PC-3 (cell line): ENCODE measurements at regions not wholly inside any gene's neighbourhood (a gene's known extent, or its start where the extent isn't known, plus 50 kb on each side); places are given as distances from the start of the nearest gene placed in this dataset.
A peak's percentile ranks its signal among the peaks of the same experiment; 100 is the strongest.

Experiments used
- ATAC-seq: fragments of 200-7000 bp; cut with Tn5 transposase; 2 replicates; pipeline ENCODE4 v1.9.1; 2020; ENCODE audit warnings: mild to moderate bottlenecking, moderate library complexity
- BruUV-seq: library from RNA; stranded (reverse); fragments of 400-500 nt; replicated peaks from 2 replicates; lab custom pipeline; 2021; lab: Mats Ljungman, UMichigan
- CTCF ChIA-PET: fragments of 300-600 bp; sonication (Branson Sonifier 250); formaldehyde crosslinking; loops from one replicate; lab custom pipeline; 2022; ENCODE audit warnings: antibody characterized with exemption; lab: Charles Lee
- POLR2A ChIA-PET: fragments of 300-600 bp; sonication (Branson Sonifier 250); formaldehyde crosslinking; loops from one replicate; lab custom pipeline; 2022; ENCODE audit warnings: antibody characterized with exemption; ENCODE audit not compliant: unreplicated experiment; lab: Charles Lee
- DNase-seq: peaks from one replicate; pipeline ENCODE4 v3.0.0-alpha.2; 2015
- H2AFZ ChIP-seq: fragments of 300-600 bp; sonication (generic); 2 replicates; pipeline ENCODE4 v1.6.0; 2016; ENCODE audit warnings: antibody characterized with exemption, low read length
- H3F3A ChIP-seq: fragments of 300-600 bp; sonication (generic); one replicate; pipeline ENCODE4 v1.6.0; 2017; ENCODE audit warnings: antibody characterized with exemption, low read length, control low read depth, mild to moderate bottlenecking; ENCODE audit not compliant: unreplicated experiment
- H3K27ac ChIP-seq: fragments of 300-600 bp; sonication (generic); 2 replicates; pipeline ENCODE4 v1.5.1; 2016; ENCODE audit warnings: mild to moderate bottlenecking, low read length
- H3K27me3 ChIP-seq: fragments of 300-600 bp; sonication (generic); 2 replicates; pipeline ENCODE4 v1.6.1; 2016; ENCODE audit warnings: low read length, mixed read lengths
- H3K36me3 ChIP-seq: fragments of 300-600 bp; sonication (generic); 2 replicates; pipeline ENCODE4 v1.6.1; 2016; ENCODE audit warnings: low read depth, mixed run types, low read length, mixed read lengths
- H3K4me1 ChIP-seq: fragments of 300-600 bp; sonication (generic); 2 replicates; pipeline ENCODE4 v1.5.1; 2016; ENCODE audit warnings: low read length; ENCODE audit not compliant: insufficient read depth
- H3K4me2 ChIP-seq: fragments of 300-600 bp; sonication (generic); 2 replicates; pipeline ENCODE4 v1.6.0; 2016; ENCODE audit warnings: low read length
- H3K4me3 ChIP-seq: fragments of 300-600 bp; sonication (generic); 2 replicates; pipeline ENCODE4 v1.5.1; 2016; ENCODE audit warnings: mild to moderate bottlenecking, low read length, mixed read lengths
- H3K79me2 ChIP-seq: fragments of 300-600 bp; sonication (generic); 2 replicates; pipeline ENCODE4 v1.6.1; 2017; ENCODE audit warnings: low read length, mixed read lengths
- H3K9ac ChIP-seq: fragments of 300-600 bp; sonication (generic); 2 replicates; pipeline ENCODE4 v1.6.0; 2016; ENCODE audit warnings: mild to moderate bottlenecking, low read length
- H3K9me2 ChIP-seq: fragments of 300-600 bp; sonication (generic); replicated peaks from 2 replicates; pipeline ENCODE4 v1.6.1; 2016; ENCODE audit warnings: mixed run types, low read length, mixed read lengths
- H3K9me3 ChIP-seq: fragments of 300-600 bp; sonication (generic); 2 replicates; pipeline ENCODE4 v1.6.1; 2016; ENCODE audit warnings: low read length, mixed read lengths
- H4K20me1 ChIP-seq: fragments of 300-600 bp; sonication (generic); 2 replicates; pipeline ENCODE4 v1.6.1; 2016; ENCODE audit warnings: low read length, mixed read lengths
- EZH2 ChIP-seq: fragments of 300-600 bp; sonication (generic); IDR thresholded peaks from one replicate; pipeline ENCODE4 v1.6.1; 2017; ENCODE audit warnings: antibody characterized with exemption, mild to moderate bottlenecking, low read length; ENCODE audit not compliant: unreplicated experiment
- EZH2phosphoT487 ChIP-seq: fragments of 300-600 bp; sonication (generic); IDR thresholded peaks from 2 replicates; pipeline ENCODE4 v1.6.1; 2018; ENCODE audit warnings: mild to moderate bottlenecking, antibody characterized with exemption, low read length, borderline replicate concordance
- intact Hi-C: fragments of 100-400 bp; cut with micrococcal nuclease; formaldehyde crosslinking; loops from 2 replicates; pipeline ENCODE4 v1.9.0; 2023
- TF ChIP-seq, protein P1 (sequence below): fragments of 300-600 bp; sonication (generic); conservative IDR thresholded peaks from 2 replicates; pipeline ENCODE4 v1.5.1; 2017; ENCODE audit warnings: antibody characterized with exemption, low read depth, mild to moderate bottlenecking, low read length

DNA sequence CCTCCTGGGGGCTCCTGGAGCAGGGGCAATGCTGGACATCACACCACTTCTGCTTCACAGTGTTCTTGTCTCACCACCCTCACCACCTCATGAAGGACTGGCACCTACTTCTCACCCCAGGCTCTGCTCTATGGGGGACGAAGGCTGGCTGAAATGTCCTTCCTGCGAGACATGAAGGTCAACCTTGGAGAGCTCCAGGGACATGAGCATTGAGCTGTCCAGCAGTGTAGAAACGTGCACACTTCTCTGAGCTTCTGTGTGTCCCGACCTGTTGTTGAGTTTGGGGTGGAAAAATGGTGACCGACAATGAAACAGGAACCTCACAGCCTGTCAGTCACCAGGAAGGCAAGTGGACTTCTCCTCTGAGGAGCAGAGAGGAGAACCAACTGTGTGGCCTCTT is 68.6 kb upstream of the ADAMTS16 start:
- no peak for ATAC-seq
- Histone ChIP-seq H3K4me3 (no peak overlapping the region), H3K79me2 (no peaks in the 10 kb centered on the region), H4K20me1 (no peaks in the 10 kb centered on the region), H3K9ac (no peak overlapping the region), H3K27me3 (peaks cover 72% of the 10 kb centered on the region), H3K9me3 (no peaks in the 10 kb centered on the region), H3K9me2 (no peaks in the 10 kb centered on the region), H3K4me1 (no peaks in the 10 kb centered on the region), H3K4me2 (no peak overlapping the region), H3K27ac (no peak overlapping the region), H2AFZ (no peak overlapping the region), H3F3A (no peaks in the 10 kb centered on the region), H3K36me3 (no peaks in the 10 kb centered on the region)
- ChIA-PET POLR2A (no interaction called here), CTCF (no interaction called here)
- DNase-seq, result no peak
- intact Hi-C loops, result no loop called here
- TF ChIP-seq, protein P1, sequence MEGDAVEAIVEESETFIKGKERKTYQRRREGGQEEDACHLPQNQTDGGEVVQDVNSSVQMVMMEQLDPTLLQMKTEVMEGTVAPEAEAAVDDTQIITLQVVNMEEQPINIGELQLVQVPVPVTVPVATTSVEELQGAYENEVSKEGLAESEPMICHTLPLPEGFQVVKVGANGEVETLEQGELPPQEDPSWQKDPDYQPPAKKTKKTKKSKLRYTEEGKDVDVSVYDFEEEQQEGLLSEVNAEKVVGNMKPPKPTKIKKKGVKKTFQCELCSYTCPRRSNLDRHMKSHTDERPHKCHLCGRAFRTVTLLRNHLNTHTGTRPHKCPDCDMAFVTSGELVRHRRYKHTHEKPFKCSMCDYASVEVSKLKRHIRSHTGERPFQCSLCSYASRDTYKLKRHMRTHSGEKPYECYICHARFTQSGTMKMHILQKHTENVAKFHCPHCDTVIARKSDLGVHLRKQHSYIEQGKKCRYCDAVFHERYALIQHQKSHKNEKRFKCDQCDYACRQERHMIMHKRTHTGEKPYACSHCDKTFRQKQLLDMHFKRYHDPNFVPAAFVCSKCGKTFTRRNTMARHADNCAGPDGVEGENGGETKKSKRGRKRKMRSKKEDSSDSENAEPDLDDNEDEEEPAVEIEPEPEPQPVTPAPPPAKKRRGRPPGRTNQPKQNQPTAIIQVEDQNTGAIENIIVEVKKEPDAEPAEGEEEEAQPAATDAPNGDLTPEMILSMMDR, result no peak
- no peak for TF ChIP-seq EZH2phosphoT487
- no peak for TF ChIP-seq EZH2
- BruUV-seq, result no TSS peak

DNA sequence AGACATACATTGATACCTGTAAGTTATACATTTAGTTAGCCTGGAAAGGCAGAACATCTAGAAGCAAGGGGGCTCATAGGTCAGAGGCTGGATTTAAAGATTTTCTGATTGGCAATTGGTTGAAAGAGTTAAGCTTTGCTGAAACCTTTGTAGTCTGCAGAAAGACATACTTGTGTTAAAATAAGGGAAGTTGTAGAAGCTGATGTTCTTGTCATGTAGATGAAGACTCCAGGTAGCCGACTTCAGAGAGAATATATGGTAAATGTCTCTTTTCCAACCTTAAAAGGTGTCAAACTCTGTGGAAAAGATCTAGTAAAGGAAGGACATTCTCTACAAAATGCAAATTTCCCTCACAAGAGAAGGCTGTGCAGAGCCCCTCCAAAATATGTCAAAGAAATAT is 62.9 kb upstream of the ADAMTS16 start:
- peaks cover 75% of the 10 kb centered on the region for H3K27me3 ChIP-seq
- H3K9ac ChIP-seq, result no peak overlapping the region
- H3K9me3 ChIP-seq, result no peaks in the 10 kb centered on the region
- TF ChIP-seq EZH2phosphoT487, result no peak
- TF ChIP-seq, protein P1, result no peak
- no peak for TF ChIP-seq EZH2
- no peak overlapping the region for H3K27ac ChIP-seq
- H3K4me2 ChIP-seq, result no peak overlapping the region
- no peak overlapping the region for H2AFZ ChIP-seq
- ChIA-PET POLR2A (no interaction called here), CTCF (no interaction called here)
- no peak for DNase-seq
- no TSS peak for BruUV-seq
- H3K9me2 ChIP-seq, result no peaks in the 10 kb centered on the region
- intact Hi-C loops, result no loop called here
- H3K4me3 ChIP-seq, result no peak overlapping the region
- no peaks in the 10 kb centered on the region for H3K79me2 ChIP-seq
- ATAC-seq, result no peak
- no peaks in the 10 kb centered on the region for H4K20me1 ChIP-seq
- no peaks in the 10 kb centered on the region for H3K36me3 ChIP-seq
- H3K4me1 ChIP-seq, result no peaks in the 10 kb centered on the region
- no peaks in the 10 kb centered on the region for H3F3A ChIP-seq

DNA sequence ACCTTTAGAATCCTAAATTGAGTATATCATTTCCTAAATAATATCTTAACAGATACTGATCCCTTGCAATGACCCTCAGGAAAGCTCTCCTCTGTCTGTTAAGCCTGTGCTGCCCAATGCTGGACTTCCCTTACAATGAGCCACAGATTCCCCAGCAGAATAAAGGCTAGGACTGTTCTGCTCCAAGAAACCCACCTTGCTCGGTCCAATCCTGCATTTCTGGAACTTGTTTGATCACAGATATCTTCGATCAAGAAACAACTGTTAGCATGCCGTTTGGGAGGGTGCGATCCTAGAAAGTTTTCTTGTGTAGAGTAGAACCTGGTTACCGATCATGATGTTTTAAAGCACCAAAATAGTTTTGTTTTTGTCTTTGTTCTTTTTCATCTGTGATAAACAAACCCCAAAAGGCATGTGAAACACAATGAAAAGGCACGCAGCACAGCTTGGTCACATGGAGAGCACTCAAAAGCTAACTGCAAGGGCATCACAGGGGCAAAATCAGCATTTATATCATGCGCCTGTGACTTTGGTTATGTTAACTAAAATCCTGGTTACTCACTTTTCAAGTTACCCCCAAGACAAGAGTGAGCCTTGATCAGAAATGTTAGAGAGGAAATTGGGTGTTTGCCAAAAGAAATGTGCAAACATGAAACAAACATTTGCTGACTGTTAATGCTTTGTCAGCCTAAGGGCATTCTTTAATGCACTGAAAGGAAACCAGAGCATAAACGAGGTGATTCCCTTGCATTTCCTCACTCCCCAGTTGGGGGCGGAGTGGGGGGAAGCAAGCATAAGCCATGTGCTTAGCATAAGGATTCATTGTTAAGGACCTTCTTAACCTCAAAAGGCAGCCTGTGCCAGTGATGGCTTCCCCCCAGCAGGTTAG is 61.9 kb upstream of the ADAMTS16 start:
- no peaks in the 10 kb centered on the region for H3K36me3 ChIP-seq
- ATAC-seq (no peak), DNase-seq (peak; percentile 13)
- H4K20me1 ChIP-seq, result no peaks in the 10 kb centered on the region
- ChIA-PET POLR2A (no interaction called here), CTCF (no interaction called here)
- H3K9me3 ChIP-seq, result no peaks in the 10 kb centered on the region
- no peaks in the 10 kb centered on the region for H3F3A ChIP-seq
- peaks cover 70% of the 10 kb centered on the region for H3K27me3 ChIP-seq
- H3K4me1 ChIP-seq, result no peaks in the 10 kb centered on the region
- H3K9me2 ChIP-seq, result no peaks in the 10 kb centered on the region
- H3K4me3 ChIP-seq, result no peak overlapping the region
- BruUV-seq, result no TSS peak
- no peaks in the 10 kb centered on the region for H3K79me2 ChIP-seq
- H3K4me2 ChIP-seq, result no peak overlapping the region
- no peak overlapping the region for H3K27ac ChIP-seq
- no peak overlapping the region for H2AFZ ChIP-seq
- intact Hi-C loops, result no loop called here
- no peak overlapping the region for H3K9ac ChIP-seq
- TF ChIP-seq EZH2phosphoT487, result no peak
- TF ChIP-seq, protein P1, result no peak
- TF ChIP-seq EZH2, result no peak
